Thyroid gland (tissue), 4 donors: ENCODE measurements at regions not wholly inside any gene's neighbourhood (a gene's known extent, or its start where the extent isn't known, plus 50 kb on each side); places are given as distances from the start of the nearest gene placed in this dataset.
"Not testable (repeated sequence)": the region's sequence is repeated elsewhere in the genome, so short reads cannot be mapped to it uniquely, and the experiment has no call there.

Experiments used
- DNase-seq, 2 donors: peaks; one replicate each; pipeline ENCODE4 v3.0.0-alpha.2; 2019
- H3K27ac ChIP-seq, 3 donors: fragments of 200-600 bp; sonication (generic); 1 replicate in 2 of 3; 2 replicates in 1 of 3; pipeline ENCODE4 v1.5.1; 2016 to 2019; ENCODE audit warnings: mild to moderate bottlenecking in 1 of 3, moderate library complexity in 1 of 3
- H3K27me3 ChIP-seq: fragments of 200-600 bp; sonication (generic); one replicate; pipeline ENCODE4 v1.5.1; 2019
- H3K36me3 ChIP-seq, 2 donors: fragments of 200-600 bp; sonication (generic); one replicate each; pipeline ENCODE4 v1.5.1; 2016 to 2019
- H3K4me1 ChIP-seq, 2 donors: fragments of 200-600 bp; sonication (generic); one replicate each; pipeline ENCODE4 v1.5.1; 2017 to 2019
- H3K4me3 ChIP-seq, 3 donors: fragments of 200-600 bp; sonication (generic); replicated peaks in 1 of 3; 1 replicate in 2 of 3; 2 replicates in 1 of 3; pipeline ENCODE4 v1.5.1; 2016; ENCODE audit warnings: mild to moderate bottlenecking in 1 of 3
- H3K9me3 ChIP-seq: fragments of 200-600 bp; sonication (generic); one replicate; pipeline ENCODE4 v1.5.1; 2017
- POLR2A ChIP-seq, 2 donors: fragments of 450-650 bp; IDR thresholded peaks; one replicate each; pipeline ENCODE4 v1.6.1; 2017; ENCODE audit warnings: antibody characterized with exemption in 2 of 2, mild to moderate bottlenecking in 2 of 2, moderate library complexity in 1 of 2
- WGBS, 2 donors: methylation state at CpG; one replicate each; pipeline ENCODE4 v1.1.5; 2017; 5-methylcytosine and 5-hydroxymethylcytosine counted together
- intact Hi-C: fragments of 100-400 bp; cut with DNase I; formaldehyde crosslinking; loops from one replicate; pipeline ENCODE4 v1.15.1; 2023
- TF ChIP-seq, protein P1 (sequence below), 6 experiments: fragments of 200-600 bp in 3 of 6; fragments of 450-650 bp in 3 of 6; sonication (generic) in 3 of 6; IDR thresholded peaks; one replicate each; pipeline ENCODE4 v1.5.1; 2016 to 2019; ENCODE audit warnings: antibody characterized with exemption in 6 of 6, mild to moderate bottlenecking in 2 of 6, inconsistent platforms in 1 of 6, moderate library complexity in 1 of 6

DNA sequence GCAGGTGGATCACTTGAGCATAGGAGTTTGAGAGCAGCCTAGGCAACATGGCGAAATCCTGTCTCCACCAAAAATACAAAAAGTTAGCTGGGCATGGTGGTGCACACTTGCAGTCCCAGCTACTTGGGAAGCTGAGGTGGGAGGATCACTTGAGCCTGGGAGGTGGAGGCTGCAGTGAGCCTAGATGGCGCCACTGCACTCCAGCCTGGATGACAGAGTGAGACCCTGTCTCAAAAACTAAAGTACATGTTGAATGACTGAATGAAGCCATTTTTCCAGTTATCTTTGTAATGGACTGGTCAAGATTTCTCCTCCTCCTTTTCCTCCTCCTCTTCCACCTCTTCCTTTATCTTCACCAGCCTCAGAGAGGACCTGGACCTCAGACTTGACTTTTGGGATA, 272.0 kb downstream of the SMAD2 start:
- Histone ChIP-seq H3K27ac (no peak overlapping the region), H3K4me3 (no peak overlapping the region), H3K4me1 (no peaks in the 10 kb centered on the region), H3K9me3 (no peaks in the 10 kb centered on the region), H3K36me3 (no peaks in the 10 kb centered on the region), H3K27me3 (no peaks in the 10 kb centered on the region)
- no peak for DNase-seq
- TF ChIP-seq POLR2A (IDR thresholded peaks at IDR 0.05), result no peak
- TF ChIP-seq, protein P1, sequence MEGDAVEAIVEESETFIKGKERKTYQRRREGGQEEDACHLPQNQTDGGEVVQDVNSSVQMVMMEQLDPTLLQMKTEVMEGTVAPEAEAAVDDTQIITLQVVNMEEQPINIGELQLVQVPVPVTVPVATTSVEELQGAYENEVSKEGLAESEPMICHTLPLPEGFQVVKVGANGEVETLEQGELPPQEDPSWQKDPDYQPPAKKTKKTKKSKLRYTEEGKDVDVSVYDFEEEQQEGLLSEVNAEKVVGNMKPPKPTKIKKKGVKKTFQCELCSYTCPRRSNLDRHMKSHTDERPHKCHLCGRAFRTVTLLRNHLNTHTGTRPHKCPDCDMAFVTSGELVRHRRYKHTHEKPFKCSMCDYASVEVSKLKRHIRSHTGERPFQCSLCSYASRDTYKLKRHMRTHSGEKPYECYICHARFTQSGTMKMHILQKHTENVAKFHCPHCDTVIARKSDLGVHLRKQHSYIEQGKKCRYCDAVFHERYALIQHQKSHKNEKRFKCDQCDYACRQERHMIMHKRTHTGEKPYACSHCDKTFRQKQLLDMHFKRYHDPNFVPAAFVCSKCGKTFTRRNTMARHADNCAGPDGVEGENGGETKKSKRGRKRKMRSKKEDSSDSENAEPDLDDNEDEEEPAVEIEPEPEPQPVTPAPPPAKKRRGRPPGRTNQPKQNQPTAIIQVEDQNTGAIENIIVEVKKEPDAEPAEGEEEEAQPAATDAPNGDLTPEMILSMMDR (IDR thresholded peaks at IDR 0.05), result no peak
- WGBS, 2 donors, result 83 to 84% methylated on average over 2 of the region's 2 CpGs
- intact Hi-C loops, result no loop called here

DNA sequence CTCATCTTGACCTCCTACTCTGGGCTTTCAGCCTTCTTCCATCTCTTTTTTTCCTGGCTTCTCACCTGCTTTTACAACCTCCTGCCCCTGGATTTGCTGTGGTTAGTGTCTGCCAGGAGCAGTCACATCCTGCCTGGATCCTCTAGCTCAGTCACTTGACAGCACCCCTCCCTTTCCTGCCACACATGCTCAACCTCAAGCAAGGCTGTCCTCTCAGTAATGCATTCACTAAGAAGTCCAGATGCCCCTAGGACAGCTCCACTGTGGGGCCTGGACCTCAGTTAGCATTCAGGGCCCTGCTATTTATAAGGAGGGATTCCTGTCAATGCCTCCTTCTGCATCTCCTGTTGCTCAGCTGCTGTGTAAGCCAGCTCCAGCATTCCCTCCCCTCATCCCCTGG, 275.5 kb downstream of the SMAD2 start:
- H3K27ac ChIP-seq, result no peak overlapping the region
- no peaks in the 10 kb centered on the region for H3K27me3 ChIP-seq
- no peaks in the 10 kb centered on the region for H3K9me3 ChIP-seq
- intact Hi-C loops, result no loop called here
- DNase-seq, result no peak
- no peak overlapping the region for H3K4me3 ChIP-seq
- no peaks in the 10 kb centered on the region for H3K4me1 ChIP-seq
- H3K36me3 ChIP-seq, result no peaks in the 10 kb centered on the region
- TF ChIP-seq, protein P1 (IDR thresholded peaks at IDR 0.05), result no peak
- no peak for TF ChIP-seq POLR2A (IDR thresholded peaks at IDR 0.05)

DNA sequence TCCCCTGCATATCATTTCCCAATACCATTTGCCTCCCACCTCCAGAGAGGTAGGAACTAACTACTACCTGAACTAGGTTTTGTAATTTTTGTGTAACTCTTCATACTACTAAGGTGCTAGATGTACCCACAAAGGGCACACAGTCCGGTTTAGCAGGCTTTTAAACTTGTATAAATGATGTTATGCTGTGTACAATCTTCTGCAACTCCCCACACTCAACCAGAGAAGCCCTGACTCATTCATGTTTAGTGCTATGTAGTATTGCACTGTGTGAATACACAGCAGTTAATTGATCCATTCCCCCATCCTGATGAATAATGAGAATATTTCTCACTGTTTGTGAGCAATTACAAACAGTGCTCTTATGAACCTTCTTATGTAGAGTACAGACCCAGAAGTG, 285.6 kb downstream of the SMAD2 start:
- intact Hi-C loops, result no loop called here
- TF ChIP-seq POLR2A (IDR thresholded peaks at IDR 0.05), result no peak
- TF ChIP-seq, protein P1 (IDR thresholded peaks at IDR 0.05), result no peak
- DNase-seq, result no peak
- no peak overlapping the region for H3K27ac ChIP-seq
- no peak overlapping the region for H3K4me3 ChIP-seq
- H3K36me3 ChIP-seq, result no peaks in the 10 kb centered on the region
- H3K4me1 ChIP-seq, result no peaks in the 10 kb centered on the region
- 72 to 84% methylated on average over 1 of the region's 1 CpG for WGBS, 2 donors
- no peaks in the 10 kb centered on the region for H3K9me3 ChIP-seq
- no peaks in the 10 kb centered on the region for H3K27me3 ChIP-seq

DNA sequence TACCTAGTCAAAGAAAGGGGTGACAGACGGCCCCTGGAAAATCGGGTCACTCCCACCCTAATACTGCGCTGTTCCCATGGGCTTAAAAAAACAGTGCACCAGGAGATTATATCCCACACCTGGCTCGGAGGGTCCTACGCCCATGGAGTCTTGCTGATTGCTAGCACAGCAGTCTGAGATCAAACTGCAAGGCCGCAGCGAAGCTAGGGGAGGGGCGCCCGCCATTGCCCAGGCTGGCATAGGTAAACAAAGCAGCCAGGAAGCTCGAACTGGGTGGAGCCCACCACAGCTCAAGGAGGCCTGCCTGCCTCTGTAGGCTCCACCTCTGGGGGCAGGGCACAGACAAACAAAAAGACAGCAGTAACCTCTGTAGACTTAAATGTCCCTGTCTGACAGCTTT, 292.9 kb downstream of the SMAD2 start:
- H3K4me3 ChIP-seq, DNase-seq, H3K27ac ChIP-seq, H3K27me3 ChIP-seq, H3K36me3 ChIP-seq, intact Hi-C loops, H3K9me3 ChIP-seq: not testable (repeated sequence)
- peaks cover 11 to 17% of the 10 kb centered on the region in 2 donors for H3K4me1 ChIP-seq
- WGBS, 2 donors, result 86 to 94% methylated on average over 1 to 7 of the region's 10 CpGs

DNA sequence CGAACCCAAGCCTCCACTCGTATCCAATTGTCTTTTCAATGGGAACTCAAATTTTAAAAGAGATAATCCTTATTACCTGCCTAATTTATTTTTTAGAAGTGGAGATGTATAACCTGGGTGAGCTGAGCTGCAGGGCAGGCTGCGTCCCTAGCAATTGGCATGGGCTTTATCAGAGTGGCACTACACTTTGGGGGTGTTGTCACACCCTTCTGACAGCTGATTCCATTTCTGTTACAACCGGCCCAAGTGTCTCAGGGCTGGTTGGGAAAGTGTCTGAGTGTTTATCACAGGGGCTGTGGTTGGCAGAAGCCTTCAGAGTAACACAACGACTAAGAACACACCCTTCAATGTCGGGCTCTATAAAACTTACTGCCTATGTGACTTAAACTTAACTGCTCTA, 295.0 kb downstream of the SMAD2 start:
- intact Hi-C loops, result no loop called here
- Histone ChIP-seq H3K36me3 (no peaks in the 10 kb centered on the region), H3K4me3 (no peak overlapping the region), H3K9me3 (no peaks in the 10 kb centered on the region), H3K27ac (no peak overlapping the region), H3K27me3 (no peaks in the 10 kb centered on the region), H3K4me1 (peaks cover 13 to 22% of the 10 kb centered on the region in 2 donors)
- WGBS, 2 donors, result 86 to 92% methylated on average over 6 of the region's 6 CpGs
- DNase-seq, result no peak
- no peak for TF ChIP-seq POLR2A (IDR thresholded peaks at IDR 0.05)
- TF ChIP-seq, protein P1 (IDR thresholded peaks at IDR 0.05), result no peak
